ENCODE measurements at regions not wholly inside any gene's neighbourhood (a gene's known extent, or its start where the extent isn't known, plus 50 kb on each side); places are given as distances from the start of the nearest gene placed in this dataset.
A peak's percentile ranks its signal among the peaks of the same experiment; 100 is the strongest.

DNA sequence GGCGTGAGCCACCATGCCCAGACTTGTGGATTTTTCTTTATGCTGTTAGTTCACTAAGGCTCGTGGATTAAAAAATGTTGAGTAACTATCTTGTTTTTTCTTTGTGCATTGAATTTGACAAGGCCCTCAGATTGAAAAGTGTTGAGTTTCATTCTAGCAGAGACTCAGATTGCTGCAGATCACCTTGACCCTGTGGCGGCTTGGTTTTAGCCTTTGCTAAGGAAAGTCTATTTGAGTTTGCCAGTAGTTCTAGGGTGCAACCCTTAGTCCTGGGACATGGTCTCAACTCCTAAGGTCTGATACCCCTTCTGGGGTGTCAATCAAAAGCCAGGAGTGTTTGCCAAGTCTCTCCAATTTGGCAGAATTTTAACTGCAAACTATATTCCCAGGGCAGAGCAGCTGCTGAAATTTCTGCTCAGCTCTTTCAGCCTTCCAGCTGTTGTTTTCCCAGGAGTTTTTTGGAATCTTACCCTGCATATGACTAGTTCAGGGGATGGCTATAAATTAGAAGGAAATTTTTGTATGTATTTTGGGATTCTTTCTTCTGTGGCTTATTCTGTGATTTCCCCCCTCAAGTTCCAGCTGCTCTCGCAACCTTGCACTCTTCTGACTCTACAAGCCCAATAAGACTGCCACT lies 84.3 kb upstream of the HAND1 start:
- Histone ChIP-seq H3K4me3 (ENCODE audit: control insufficient read depth in 1 of 2, extremely low read depth in 1 of 2, low read length in 1 of 2) (no peak overlapping the region), H3K36me3 (ENCODE audit: control insufficient read depth in 2 of 2, extremely low read depth in 1 of 2, insufficient read depth in 1 of 2, low read length in 1 of 2) (no peaks in the 10 kb centered on the region), H3K27ac (ENCODE audit: low read length) (no peak overlapping the region), H3K27me3 (replicated peaks in 1 of 2; ENCODE audit: control insufficient read depth in 2 of 2, extremely low read depth in 1 of 2, insufficient read depth in 2 of 2, low read length in 1 of 2) (peaks cover 0 to 11% of the 10 kb centered on the region in 2 experiments), H3K4me1 (ENCODE audit: control insufficient read depth in 1 of 2, extremely low read depth in 1 of 2, insufficient read depth in 2 of 2, low read length in 2 of 2) (no peaks in the 10 kb centered on the region), H3K9me3 (no peaks in the 10 kb centered on the region)
- ATAC-seq (replicated peaks in 1 of 4) (no peak), DNase-seq (no peak)
- Mint-ChIP-seq H3K27me3 (peaks cover 19 to 33% of the 10 kb centered on the region in 2 donors), H3K36me3 (no peaks in the 10 kb centered on the region), H3K4me1 (no peaks in the 10 kb centered on the region), H3K9me3 (no peaks in the 10 kb centered on the region), H3K27ac (no peak overlapping the region), H3K4me3 (no peak overlapping the region)
- CTCF ChIA-PET = no interaction called here
- WGBS (ENCODE audit: insufficient coverage) = 77% methylated on average over 2 of the region's 4 CpGs
- POLR2A ChIA-PET = no interaction called here

DNA sequence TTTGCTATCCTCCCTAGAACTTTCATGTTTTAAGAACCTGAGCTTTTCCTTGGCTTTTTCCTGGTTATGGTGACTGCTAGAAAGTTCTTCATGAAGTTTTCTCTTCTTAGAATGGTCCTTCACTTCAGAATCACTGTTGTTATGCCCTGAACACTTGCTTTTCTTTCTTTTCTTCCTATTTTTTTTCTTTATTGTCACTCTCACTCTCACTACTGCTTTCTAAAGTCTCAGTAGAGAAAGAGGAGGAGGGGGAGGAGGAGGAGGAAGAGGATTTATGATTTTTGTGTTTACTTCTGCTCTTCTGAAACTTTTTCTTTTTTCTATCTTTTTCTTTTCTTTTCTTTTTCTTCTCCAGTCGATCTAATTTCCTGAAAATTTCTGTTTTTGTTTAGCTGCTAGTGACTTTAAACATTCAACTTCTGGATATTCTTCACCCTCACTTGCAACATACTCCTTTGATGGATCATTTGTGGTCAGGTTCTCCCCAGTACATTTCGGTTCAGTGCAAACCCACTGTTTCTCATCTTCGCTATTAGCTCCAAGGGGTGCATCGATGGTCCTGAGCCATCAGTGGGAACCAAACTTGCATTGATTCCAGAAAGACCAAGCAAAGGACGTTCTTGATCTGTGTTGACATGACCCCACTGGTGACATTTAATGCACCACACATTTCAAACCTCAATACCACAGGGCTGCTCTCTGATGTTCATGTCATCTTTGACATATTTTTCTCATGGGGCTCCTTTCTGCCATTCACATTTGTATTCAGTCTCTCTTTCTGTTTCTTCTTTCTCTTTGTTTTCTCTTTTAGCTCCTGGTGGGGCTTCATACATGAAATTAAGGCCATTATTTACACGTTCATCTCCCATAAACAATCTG lies 81.6 kb upstream of the HAND1 start:
- no peaks in the 10 kb centered on the region for H3K4me1 ChIP-seq (ENCODE audit: control insufficient read depth in 1 of 2, extremely low read depth in 1 of 2, insufficient read depth in 2 of 2, low read length in 2 of 2)
- Mint-ChIP-seq H3K4me1 (no peaks in the 10 kb centered on the region), H3K36me3 (peaks cover 3% of the 10 kb centered on the region), H3K9me3 (peaks cover 0 to 6% (median 4%) of the 10 kb centered on the region in 3 donors), H3K4me3 (no peak overlapping the region), H3K27ac (no peak overlapping the region), H3K27me3 (peaks cover 15 to 23% of the 10 kb centered on the region in 2 donors)
- H3K36me3 ChIP-seq (ENCODE audit: control insufficient read depth in 2 of 2, extremely low read depth in 1 of 2, insufficient read depth in 1 of 2, low read length in 1 of 2) = no peaks in the 10 kb centered on the region
- WGBS (ENCODE audit: insufficient coverage) = 68% methylated on average over 4 of the region's 6 CpGs
- POLR2A ChIA-PET = no interaction called here
- DNase-seq = no peak
- no peaks in the 10 kb centered on the region for H3K9me3 ChIP-seq
- peaks cover 0 to 11% of the 10 kb centered on the region in 2 experiments for H3K27me3 ChIP-seq (replicated peaks in 1 of 2; ENCODE audit: control insufficient read depth in 2 of 2, extremely low read depth in 1 of 2, insufficient read depth in 2 of 2, low read length in 1 of 2)
- CTCF ChIA-PET = no interaction called here
- no peak overlapping the region for H3K4me3 ChIP-seq (ENCODE audit: control insufficient read depth in 1 of 2, extremely low read depth in 1 of 2, low read length in 1 of 2)
- ATAC-seq (replicated peaks in 1 of 4) = no peak
- no peak overlapping the region for H3K27ac ChIP-seq (ENCODE audit: low read length)

DNA sequence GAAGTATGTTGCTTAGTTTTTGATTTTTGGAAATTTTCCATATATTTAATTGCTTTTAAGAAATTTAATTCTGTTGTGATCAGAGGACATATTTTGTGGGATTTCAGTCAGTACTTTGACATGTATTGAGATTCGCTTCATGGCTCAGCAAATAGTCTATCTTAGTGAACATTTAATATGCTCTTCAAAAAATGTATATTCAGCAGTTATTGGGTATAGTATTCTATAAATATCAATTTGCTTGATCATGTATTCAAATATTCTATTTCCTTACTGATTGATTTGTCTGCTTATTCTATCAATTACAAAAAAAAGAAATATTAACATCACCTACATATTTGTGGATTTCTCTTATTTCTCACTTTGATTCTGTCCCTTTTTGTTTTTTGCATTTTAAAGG lies 79.5 kb upstream of the HAND1 start:
- WGBS (ENCODE audit: insufficient coverage) = no CpG with 5 or more reads among the region's 1 CpG
- ChIA-PET POLR2A (no interaction called here), CTCF (no interaction called here)
- Histone ChIP-seq H3K4me1 (ENCODE audit: control insufficient read depth in 1 of 2, extremely low read depth in 1 of 2, insufficient read depth in 2 of 2, low read length in 2 of 2) (no peaks in the 10 kb centered on the region), H3K27ac (ENCODE audit: low read length) (no peak overlapping the region), H3K4me3 (ENCODE audit: control insufficient read depth in 1 of 2, extremely low read depth in 1 of 2, low read length in 1 of 2) (no peak overlapping the region), H3K27me3 (replicated peaks in 1 of 2; ENCODE audit: control insufficient read depth in 2 of 2, extremely low read depth in 1 of 2, insufficient read depth in 2 of 2, low read length in 1 of 2) (peaks cover 0 to 7% of the 10 kb centered on the region in 2 experiments), H3K36me3 (ENCODE audit: control insufficient read depth in 2 of 2, extremely low read depth in 1 of 2, insufficient read depth in 1 of 2, low read length in 1 of 2) (no peaks in the 10 kb centered on the region), H3K9me3 (no peaks in the 10 kb centered on the region)
- Mint-ChIP-seq H3K36me3 (peaks cover 3% of the 10 kb centered on the region), H3K9me3 (peaks cover 0 to 18% (median 9%) of the 10 kb centered on the region in 3 donors), H3K27me3 (peaks cover 11 to 15% of the 10 kb centered on the region in 2 donors), H3K4me3 (no peak overlapping the region), H3K4me1 (no peaks in the 10 kb centered on the region), H3K27ac (no peak overlapping the region)
- no peak for DNase-seq
- ATAC-seq (replicated peaks in 1 of 4) = no peak

DNA sequence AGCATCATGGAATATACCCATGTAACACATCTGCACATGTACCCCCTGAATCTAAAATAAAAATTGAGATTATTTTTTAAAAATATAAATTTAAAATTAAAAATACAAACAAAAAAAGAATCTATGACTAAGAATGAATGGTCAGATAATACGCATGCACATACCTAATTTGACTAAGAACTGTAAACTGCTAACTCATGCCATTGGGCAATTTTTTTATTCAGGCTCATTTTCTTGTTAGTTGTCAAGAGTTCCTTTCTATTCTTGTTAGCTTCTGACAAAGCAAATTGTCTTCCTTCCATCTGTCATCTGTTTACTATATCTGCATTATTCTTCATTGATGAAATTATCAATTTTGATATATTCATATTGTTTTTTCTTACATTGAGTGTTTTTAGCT lies 69.5 kb upstream of the HAND1 start:
- Mint-ChIP-seq H3K9me3 (peaks cover 0 to 5% (median 0%) of the 10 kb centered on the region in 3 donors), H3K36me3 (no peaks in the 10 kb centered on the region), H3K27ac (no peak overlapping the region), H3K4me1 (no peaks in the 10 kb centered on the region), H3K4me3 (no peak overlapping the region), H3K27me3 (peaks cover 13 to 14% of the 10 kb centered on the region in 2 donors)
- H3K4me1 ChIP-seq (ENCODE audit: control insufficient read depth in 1 of 2, extremely low read depth in 1 of 2, insufficient read depth in 2 of 2, low read length in 2 of 2) = no peaks in the 10 kb centered on the region
- ATAC-seq (replicated peaks in 1 of 4) (no peak), DNase-seq (no peak)
- H3K27me3 ChIP-seq (replicated peaks in 1 of 2; ENCODE audit: control insufficient read depth in 2 of 2, extremely low read depth in 1 of 2, insufficient read depth in 2 of 2, low read length in 1 of 2) = peaks cover 0 to 19% of the 10 kb centered on the region in 2 experiments
- no peaks in the 10 kb centered on the region for H3K36me3 ChIP-seq (ENCODE audit: control insufficient read depth in 2 of 2, extremely low read depth in 1 of 2, insufficient read depth in 1 of 2, low read length in 1 of 2)
- WGBS (ENCODE audit: insufficient coverage) = no CpG with 5 or more reads among the region's 1 CpG
- ChIA-PET POLR2A (no interaction called here), CTCF (no interaction called here)
- no peak overlapping the region for H3K4me3 ChIP-seq (ENCODE audit: control insufficient read depth in 1 of 2, extremely low read depth in 1 of 2, low read length in 1 of 2)
- H3K9me3 ChIP-seq = no peaks in the 10 kb centered on the region
- H3K27ac ChIP-seq (ENCODE audit: low read length) = no peak overlapping the region

DNA sequence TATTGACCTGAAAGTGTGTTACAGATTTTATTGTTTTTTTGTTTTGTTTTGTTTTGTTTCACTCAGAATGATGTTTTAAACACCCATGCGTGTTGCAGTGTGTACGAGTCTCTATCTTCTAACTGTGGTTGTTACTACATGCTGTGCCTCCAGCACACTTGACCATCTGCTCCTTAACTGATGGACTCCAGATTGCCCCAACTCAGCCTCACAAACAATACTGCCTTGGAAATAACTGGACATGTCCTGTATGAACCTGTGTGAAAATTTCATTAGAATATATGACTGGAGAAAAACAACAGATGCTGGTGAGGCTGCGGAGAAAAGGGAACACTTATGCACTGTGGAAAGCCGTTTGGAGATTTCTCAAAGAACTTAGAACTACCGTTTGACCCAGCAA lies 68.7 kb upstream of the HAND1 start:
- Mint-ChIP-seq H3K27me3 (peaks cover 13 to 16% of the 10 kb centered on the region in 2 donors), H3K27ac (peak overlapping the region in 1 of 2 donors; percentile 29), H3K4me1 (no peaks in the 10 kb centered on the region), H3K36me3 (no peaks in the 10 kb centered on the region), H3K9me3 (peaks cover 0 to 5% (median 0%) of the 10 kb centered on the region in 3 donors), H3K4me3 (no peak overlapping the region)
- H3K4me1 ChIP-seq (ENCODE audit: control insufficient read depth in 1 of 2, extremely low read depth in 1 of 2, insufficient read depth in 2 of 2, low read length in 2 of 2) = no peaks in the 10 kb centered on the region
- DNase-seq (no peak), ATAC-seq (replicated peaks in 1 of 4) (no peak)
- no peaks in the 10 kb centered on the region for H3K9me3 ChIP-seq
- no peak overlapping the region for H3K4me3 ChIP-seq (ENCODE audit: control insufficient read depth in 1 of 2, extremely low read depth in 1 of 2, low read length in 1 of 2)
- H3K27me3 ChIP-seq (replicated peaks in 1 of 2; ENCODE audit: control insufficient read depth in 2 of 2, extremely low read depth in 1 of 2, insufficient read depth in 2 of 2, low read length in 1 of 2) = peaks cover 0 to 27% of the 10 kb centered on the region in 2 experiments
- ChIA-PET CTCF (interaction anchor here in 1 of 2 donors (0.5 kb wide), 1 partner anchor 50 kb away, joined by 5 read pairs; no protein-coding TSS in a partner anchor), POLR2A (no interaction called here)
- H3K36me3 ChIP-seq (ENCODE audit: control insufficient read depth in 2 of 2, extremely low read depth in 1 of 2, insufficient read depth in 1 of 2, low read length in 1 of 2) = no peaks in the 10 kb centered on the region
- no peak overlapping the region for H3K27ac ChIP-seq (ENCODE audit: low read length)
- WGBS (ENCODE audit: insufficient coverage) = 92% methylated on average over 2 of the region's 5 CpGs

DNA sequence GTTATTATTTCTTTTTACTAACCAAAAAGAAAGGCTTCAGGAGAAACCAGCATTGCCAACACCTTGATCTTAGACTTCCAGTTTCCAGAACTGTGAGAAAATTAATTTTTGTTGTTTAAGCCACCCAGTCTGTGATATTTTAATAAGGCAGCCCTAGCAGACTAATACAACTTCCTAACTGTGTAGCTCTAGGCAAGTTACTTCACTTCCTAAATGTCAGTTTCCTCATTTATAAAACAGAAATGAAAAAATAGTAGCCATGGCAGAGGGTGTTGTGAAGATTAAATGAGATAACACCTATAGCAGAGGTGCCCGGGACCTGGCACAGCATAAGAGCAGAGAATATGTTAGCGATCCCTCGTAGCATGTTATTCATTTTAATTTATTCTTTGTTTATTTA lies 66.6 kb upstream of the HAND1 start:
- no peak for ATAC-seq (replicated peaks in 1 of 4)
- no peaks in the 10 kb centered on the region for H3K36me3 ChIP-seq (ENCODE audit: control insufficient read depth in 2 of 2, extremely low read depth in 1 of 2, insufficient read depth in 1 of 2, low read length in 1 of 2)
- no peak overlapping the region for H3K4me3 Mint-ChIP-seq

More for the DNA sequence above, 66.6 kb upstream of the HAND1 start:
- Mint-ChIP-seq H3K27me3 (peaks cover 11 to 13% of the 10 kb centered on the region in 2 donors), H3K9me3 (no peaks in the 10 kb centered on the region), H3K4me1 (no peaks in the 10 kb centered on the region), H3K36me3 (no peaks in the 10 kb centered on the region), H3K27ac (no peak overlapping the region)
- DNase-seq = no peak
- Histone ChIP-seq H3K27ac (ENCODE audit: low read length) (no peak overlapping the region), H3K27me3 (replicated peaks in 1 of 2; ENCODE audit: control insufficient read depth in 2 of 2, extremely low read depth in 1 of 2, insufficient read depth in 2 of 2, low read length in 1 of 2) (peaks cover 0 to 22% of the 10 kb centered on the region in 2 experiments), H3K4me3 (ENCODE audit: control insufficient read depth in 1 of 2, extremely low read depth in 1 of 2, low read length in 1 of 2) (no peak overlapping the region), H3K9me3 (no peaks in the 10 kb centered on the region), H3K4me1 (ENCODE audit: control insufficient read depth in 1 of 2, extremely low read depth in 1 of 2, insufficient read depth in 2 of 2, low read length in 2 of 2) (no peaks in the 10 kb centered on the region)
- ChIA-PET POLR2A (no interaction called here), CTCF (interaction anchor here in 1 of 2 donors (0.7 kb wide), 1 partner anchor 25 kb away, joined by 8 read pairs; no protein-coding TSS in a partner anchor)
- WGBS (ENCODE audit: insufficient coverage) = no CpG with 5 or more reads among the region's 3 CpGs
